GM18511 (cell line): ENCODE measurements at regions not wholly inside any gene's neighbourhood (a gene's known extent, or its start where the extent isn't known, plus 50 kb on each side); places are given as distances from the start of the nearest gene placed in this dataset.

Experiments used
- ATAC-seq: cut with Tn5 transposase; IDR thresholded peaks from one replicate; pipeline ENCODE4 v1.9.1; 2021; ENCODE audit warnings: mild to moderate bottlenecking, moderate library complexity; ENCODE audit not compliant: unreplicated experiment

- ATAC-seq, result no peak
Measured at GRCh38 chr1:221408117-221408803, 333.6 kb downstream of the DUSP10 start.

- ATAC-seq, result no peak
Measured at GRCh38 chr1:221411283-221411682, 330.6 kb downstream of the DUSP10 start.

GRCh38 chr1:221414772-221415539 lies 326.9 kb downstream of the DUSP10 start:
- no peak for ATAC-seq

- ATAC-seq, result no peak
Measured at GRCh38 chr1:221415651-221416050, 326.2 kb downstream of the DUSP10 start.

GRCh38 chr1:221416142-221416541 lies 325.7 kb downstream of the DUSP10 start:
- no peak for ATAC-seq

- ATAC-seq, result no peak
Measured at GRCh38 chr1:221416723-221417122, 325.2 kb downstream of the DUSP10 start.

GRCh38 chr1:221418346-221418745 lies 323.5 kb downstream of the DUSP10 start:
- no peak for ATAC-seq

- no peak for ATAC-seq
Measured at GRCh38 chr1:221419513-221420095, 322.3 kb downstream of the DUSP10 start.

- ATAC-seq, result no peak
Measured at GRCh38 chr1:221429264-221429663, 312.6 kb downstream of the DUSP10 start.

GRCh38 chr1:221430152-221430960 lies 311.5 kb downstream of the DUSP10 start:
- ATAC-seq, result no peak

GRCh38 chr1:221431068-221431651 lies 310.7 kb downstream of the DUSP10 start:
- ATAC-seq, result no peak

GRCh38 chr1:221431961-221432360 lies 309.9 kb downstream of the DUSP10 start:
- ATAC-seq, result no peak

GRCh38 chr1:221435504-221435904 lies 306.4 kb downstream of the DUSP10 start:
- ATAC-seq, result peak; percentile 52

GRCh38 chr1:221437171-221437570 lies 304.7 kb downstream of the DUSP10 start:
- no peak for ATAC-seq

GRCh38 chr1:221437926-221438325 lies 304.0 kb downstream of the DUSP10 start:
- no peak for ATAC-seq

- peak; percentile 94 for ATAC-seq
Measured at GRCh38 chr1:221439008-221439746, 302.7 kb downstream of the DUSP10 start.

GRCh38 chr1:221439747-221440501 lies 302.0 kb downstream of the DUSP10 start:
- peak; percentile 40 for ATAC-seq

GRCh38 chr1:221440658-221441057 lies 301.2 kb downstream of the DUSP10 start:
- no peak for ATAC-seq

- no peak for ATAC-seq
Measured at GRCh38 chr1:221442056-221442455, 299.8 kb downstream of the DUSP10 start.
